ENCODE measurements at regions not wholly inside any gene's neighbourhood (a gene's known extent, or its start where the extent isn't known, plus 50 kb on each side); places are given as distances from the start of the nearest gene placed in this dataset.
"Not testable (repeated sequence)": the region's sequence is repeated elsewhere in the genome, so short reads cannot be mapped to it uniquely, and the experiment has no call there.

DNA sequence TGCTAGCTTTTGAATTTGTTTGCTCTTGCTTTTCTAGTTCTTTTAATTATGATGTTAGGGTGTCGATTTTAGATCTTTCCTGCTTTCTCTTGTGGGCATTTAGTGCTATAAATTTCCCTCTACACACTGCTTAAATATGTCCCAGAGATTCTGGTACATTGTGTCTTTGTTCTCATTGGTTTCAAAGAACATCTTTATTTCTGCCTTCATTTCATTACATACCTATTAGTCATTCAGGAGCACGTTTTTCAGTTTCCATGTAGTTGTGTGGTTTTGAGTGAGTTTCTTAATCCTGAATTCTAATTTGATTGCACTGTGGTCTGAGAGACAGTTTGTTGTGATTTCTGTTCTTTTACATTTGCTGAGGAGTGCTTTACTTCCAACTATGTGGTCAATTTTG lies 51.2 kb upstream of the MB21D2 start:
- peak; percentile 57 for DNase-seq (ENCODE audit: low read depth)

- no peak for DNase-seq (ENCODE audit: low read depth)
Observed at GRCh38 chr3:192980632-192981031, 63.0 kb upstream of the MB21D2 start.

GRCh38 chr3:192986379-192986778 lies 68.7 kb upstream of the MB21D2 start:
- DNase-seq (ENCODE audit: low read depth), result peak; percentile 31

GRCh38 chr3:192991356-192991755 lies 73.7 kb upstream of the MB21D2 start:
- DNase-seq (ENCODE audit: low read depth), result no peak

- DNase-seq (ENCODE audit: low read depth), result no peak
Observed at GRCh38 chr3:192992361-192992760, 74.7 kb upstream of the MB21D2 start.

DNA sequence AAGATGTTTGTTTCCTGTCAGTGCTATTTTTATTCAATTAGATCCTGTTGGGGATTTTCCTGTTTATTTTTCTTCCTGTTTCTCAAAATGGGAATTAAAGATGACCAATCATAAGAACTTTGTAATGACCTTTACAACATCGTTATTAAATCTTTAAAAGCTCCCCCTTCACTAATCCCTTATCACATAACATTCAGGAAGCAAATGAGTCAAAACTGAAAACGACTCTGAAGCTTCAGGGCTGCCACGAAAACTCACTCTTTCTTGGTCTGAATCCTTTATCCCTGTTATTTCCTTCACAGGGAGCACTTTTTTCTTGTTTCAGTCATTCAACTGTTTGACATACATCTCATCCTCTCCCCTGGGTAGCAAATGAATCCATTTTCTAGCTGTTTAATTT lies 75.8 kb upstream of the MB21D2 start:
- DNase-seq (ENCODE audit: low read depth), result no peak

DNA sequence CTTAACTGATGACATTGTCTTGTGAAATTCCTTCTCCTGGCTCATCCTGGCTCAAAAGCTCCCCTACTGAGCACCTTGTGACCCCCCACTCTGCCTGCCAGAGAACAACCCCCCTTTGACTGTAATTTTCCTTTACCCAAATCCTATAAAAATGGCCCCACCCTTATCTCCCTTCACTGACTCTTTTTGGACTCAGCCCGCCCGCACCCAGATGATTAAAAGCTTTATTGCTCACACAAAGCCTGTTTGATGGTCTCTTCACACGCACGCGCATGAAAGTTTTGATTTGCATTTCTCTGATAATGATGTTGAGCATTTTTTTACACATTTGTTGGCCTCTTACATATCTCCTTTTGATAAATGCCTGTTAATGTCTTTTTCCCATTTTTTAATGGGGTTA lies 83.5 kb upstream of the MB21D2 start:
- DNase-seq (ENCODE audit: low read depth), result not testable (repeated sequence)

DNA sequence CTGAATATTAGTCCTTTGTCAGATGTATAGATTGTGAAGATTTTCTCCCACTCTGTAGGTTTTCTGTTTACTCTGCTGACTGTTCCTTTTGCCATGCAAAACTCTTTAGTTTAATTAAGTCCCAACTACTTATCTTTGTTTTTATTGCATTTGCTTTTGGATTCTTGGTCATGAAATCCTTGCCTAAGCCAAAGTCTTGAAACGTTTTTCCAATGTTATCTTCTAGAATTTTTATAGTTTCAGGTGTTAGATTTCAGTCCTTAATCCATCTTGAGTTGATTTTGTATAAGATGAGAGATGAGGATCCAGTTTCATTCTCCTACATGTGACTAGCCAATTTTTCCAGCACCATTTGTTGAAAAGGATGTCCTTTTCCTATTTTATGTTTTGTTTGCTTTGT lies 86.0 kb upstream of the MB21D2 start:
- not testable (repeated sequence) for DNase-seq (ENCODE audit: low read depth)

DNA sequence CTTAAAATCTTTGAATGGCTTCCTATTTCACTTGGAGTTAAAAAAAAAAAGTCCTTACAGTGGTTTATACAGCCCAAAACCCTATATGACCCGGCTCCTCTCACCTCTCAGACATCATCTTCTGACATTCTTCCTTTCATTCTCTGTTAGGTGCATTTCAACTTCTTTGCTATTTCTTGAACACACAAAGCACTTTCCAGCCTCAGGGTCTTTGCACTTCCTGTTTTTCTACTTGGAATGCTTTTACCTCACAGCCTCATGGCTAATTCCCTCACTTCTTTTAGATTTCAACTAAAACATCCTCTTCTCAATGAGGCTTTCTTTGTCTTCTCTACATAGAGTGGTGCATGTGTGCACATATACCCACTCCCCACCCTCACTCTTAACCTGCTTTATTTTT lies 91.0 kb upstream of the MB21D2 start:
- DNase-seq (ENCODE audit: low read depth), result no peak

- DNase-seq (ENCODE audit: low read depth), result peak; percentile 3
Observed at GRCh38 chr3:193010191-193010590, 92.5 kb upstream of the MB21D2 start.

DNA sequence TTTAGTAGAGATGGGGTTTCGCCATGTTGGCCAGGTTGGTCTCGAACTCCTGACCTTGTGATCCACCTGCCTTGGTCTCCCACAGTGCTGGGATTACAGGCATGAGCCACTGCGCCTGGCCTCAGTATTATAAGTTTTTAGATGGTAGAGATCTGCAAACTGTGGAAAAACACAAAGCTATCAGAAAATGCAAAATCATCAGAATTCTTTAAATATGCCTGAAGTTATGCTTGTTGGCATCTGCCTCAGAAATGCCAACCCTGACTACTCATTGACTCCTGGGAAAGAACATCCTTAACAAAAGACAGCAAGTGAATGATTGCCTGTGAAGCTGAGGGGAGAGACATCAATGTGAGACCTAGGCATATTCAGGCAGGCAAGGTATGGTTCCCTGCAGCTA lies 94.3 kb upstream of the MB21D2 start:
- no peak for DNase-seq (ENCODE audit: low read depth)

GRCh38 chr3:193014902-193015301 lies 97.2 kb upstream of the MB21D2 start:
- no peak for DNase-seq (ENCODE audit: low read depth)

DNA sequence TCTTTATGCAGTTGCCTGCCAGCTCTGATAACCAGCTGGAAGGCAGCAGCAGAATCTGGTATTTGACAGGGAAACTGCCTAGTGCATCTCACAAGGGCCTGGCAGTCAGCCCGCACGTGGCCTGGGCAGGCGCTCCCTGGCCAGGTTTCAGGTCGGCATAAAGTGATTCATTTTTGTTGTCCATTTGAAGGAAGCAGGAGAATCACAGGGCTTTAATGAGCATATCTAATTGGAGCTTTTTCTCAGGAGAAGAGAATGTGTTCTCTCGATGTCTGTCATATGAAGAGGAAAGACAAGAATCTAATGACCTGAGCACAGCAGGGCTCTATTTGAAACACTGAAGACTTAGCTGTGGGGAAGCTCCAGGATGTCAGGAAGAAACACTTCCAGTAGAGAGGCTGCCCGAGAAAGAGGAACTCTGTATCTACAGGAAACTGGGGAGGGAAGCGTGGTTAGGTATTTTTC lies 98.8 kb upstream of the MB21D2 start:
- peak; percentile 14 for DNase-seq (ENCODE audit: low read depth)

DNA sequence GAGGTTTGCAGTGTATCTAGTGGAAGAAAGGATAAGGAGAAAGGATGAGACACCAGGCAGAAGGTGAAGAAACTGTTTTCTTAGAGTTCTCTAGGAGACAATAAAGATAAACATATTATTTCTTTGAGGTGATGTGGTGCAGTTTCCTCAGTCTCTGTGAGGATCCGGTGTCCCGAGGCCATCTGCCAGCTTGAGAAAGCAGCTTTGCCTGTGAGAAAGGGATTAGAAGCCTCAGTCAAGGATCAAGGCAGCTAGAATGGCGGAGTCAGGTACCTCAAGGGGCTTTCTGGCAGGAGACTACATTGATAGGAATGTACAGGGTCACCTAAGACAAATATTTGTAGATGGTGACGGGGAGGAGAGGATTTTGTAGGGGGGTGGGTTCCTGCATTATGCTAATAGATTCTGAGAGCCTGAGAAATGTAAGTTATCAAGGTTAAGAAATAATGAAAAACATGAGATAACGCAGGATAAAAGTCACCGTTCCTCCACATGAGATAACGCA lies 103.9 kb upstream of the MB21D2 start:
- no peak for DNase-seq (ENCODE audit: low read depth)

GRCh38 chr3:193023218-193023617 lies 105.6 kb upstream of the MB21D2 start:
- DNase-seq (ENCODE audit: low read depth), result no peak

DNA sequence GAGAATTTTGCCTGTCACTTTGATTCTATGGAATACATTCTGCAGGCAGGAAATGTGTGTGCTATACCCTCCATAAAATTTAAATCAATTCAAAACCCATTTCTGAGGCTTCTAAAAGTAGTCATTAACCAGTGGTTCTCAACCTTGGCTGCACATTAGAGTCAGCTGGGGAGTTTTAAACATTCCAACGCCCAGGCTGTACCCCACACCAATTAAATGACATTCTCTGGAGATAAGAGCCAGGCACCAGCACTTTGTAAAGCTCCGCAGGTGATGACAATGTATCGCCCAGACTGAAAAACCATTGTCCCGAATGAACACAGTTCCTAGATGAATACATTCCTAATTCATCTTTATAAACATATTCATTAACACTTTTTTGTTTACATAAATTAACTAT lies 110.6 kb upstream of the MB21D2 start:
- no peak for DNase-seq (ENCODE audit: low read depth)

- DNase-seq (ENCODE audit: low read depth), result no peak
Observed at GRCh38 chr3:193029800-193030199, 112.1 kb upstream of the MB21D2 start.

GRCh38 chr3:193030276-193030675 lies 112.6 kb upstream of the MB21D2 start:
- peak; percentile 65 for DNase-seq (ENCODE audit: low read depth)

DNA sequence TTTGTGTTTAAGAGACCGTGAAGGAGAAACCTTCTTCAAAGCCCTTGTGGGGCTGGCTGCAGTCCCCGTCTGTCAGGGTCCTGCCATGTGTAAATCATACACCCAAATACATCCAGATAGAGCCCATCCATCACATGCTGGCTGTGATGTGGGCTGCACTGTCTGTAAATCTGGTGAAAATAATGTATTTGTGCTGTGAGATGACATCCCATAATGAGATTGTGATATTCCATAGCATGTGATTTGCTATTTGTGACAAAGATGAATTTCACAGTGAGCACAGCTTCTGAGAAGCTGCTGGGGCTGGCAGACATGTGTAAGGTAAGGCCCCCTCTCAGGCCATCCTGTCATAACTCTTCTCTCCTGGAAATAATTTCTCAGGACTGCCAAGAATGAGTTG lies 114.3 kb upstream of the MB21D2 start:
- DNase-seq (ENCODE audit: low read depth), result no peak

DNA sequence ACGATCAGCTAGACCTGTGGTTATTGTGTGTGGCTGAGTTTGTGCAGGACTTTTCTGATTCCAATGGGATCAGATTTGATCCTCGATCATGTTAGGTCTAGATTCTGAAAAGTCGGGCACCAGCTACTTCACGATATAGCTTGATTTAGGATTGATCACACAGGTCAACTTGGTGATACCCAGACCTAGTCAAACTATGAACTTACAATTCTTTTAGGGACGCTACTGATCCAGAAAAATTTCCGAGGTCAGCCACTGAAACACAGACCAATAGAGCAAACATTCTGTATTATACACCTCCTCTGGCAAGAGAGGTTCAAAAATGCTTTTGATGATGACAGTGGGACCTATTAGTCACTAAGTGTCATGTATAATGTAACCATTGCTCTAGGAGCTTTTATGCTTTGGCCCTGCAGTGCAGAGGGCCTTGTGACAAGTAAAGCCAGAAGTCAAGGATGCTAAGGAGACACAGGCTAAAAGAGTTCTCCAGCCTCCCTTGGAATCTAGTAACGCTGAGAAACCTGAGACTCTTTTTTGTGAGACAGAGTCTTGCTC lies 115.6 kb upstream of the MB21D2 start:
- no peak for DNase-seq (ENCODE audit: low read depth)

- DNase-seq (ENCODE audit: low read depth), result not testable (repeated sequence)
Observed at GRCh38 chr3:193037828-193038227, 120.2 kb upstream of the MB21D2 start.

- no peak for DNase-seq (ENCODE audit: low read depth)
Observed at GRCh38 chr3:193039058-193039457, 121.4 kb upstream of the MB21D2 start.

DNA sequence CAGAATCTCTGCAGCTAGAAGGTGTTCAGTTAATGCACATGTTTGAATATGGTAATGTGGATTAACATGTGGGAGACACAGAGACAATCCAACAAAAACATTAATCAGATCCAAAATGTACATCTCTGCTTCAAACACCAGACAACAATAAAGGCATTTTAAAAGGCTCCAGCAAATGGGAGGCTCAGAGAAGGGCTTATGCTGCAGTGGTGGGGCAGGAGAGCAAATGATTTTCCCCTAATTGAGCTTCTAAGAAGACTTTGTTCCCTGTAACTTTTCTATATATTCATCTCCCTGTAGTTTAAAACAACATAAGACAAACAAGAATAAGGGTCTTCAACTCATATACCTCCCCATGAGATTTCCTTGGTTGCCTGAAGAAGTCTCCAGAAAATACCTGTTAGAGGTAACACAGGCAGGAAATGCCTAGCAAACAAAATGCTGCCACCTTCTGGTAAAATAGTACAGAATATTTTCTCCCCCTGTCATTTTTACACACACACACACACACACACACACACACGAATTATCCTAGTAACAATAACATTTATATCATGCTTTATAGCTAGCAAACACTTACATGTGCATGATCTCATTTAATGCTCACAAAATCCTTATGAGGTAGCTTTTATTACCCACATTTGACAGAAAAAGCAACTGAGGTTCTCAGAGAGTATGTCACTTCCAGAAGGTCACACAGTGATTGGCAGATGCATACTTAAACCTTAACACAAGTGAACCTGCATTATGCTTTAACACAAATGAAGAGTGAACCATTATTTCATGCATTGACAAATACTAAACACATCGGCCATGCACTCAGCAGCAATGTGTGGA lies 123.4 kb upstream of the MB21D2 start:
- peak; percentile 51 for DNase-seq (ENCODE audit: low read depth)

GRCh38 chr3:193046371-193046770 lies 128.7 kb upstream of the MB21D2 start:
- no peak for DNase-seq (ENCODE audit: low read depth)
